ENCODE measurements at regions not wholly inside any gene's neighbourhood (a gene's known extent, or its start where the extent isn't known, plus 50 kb on each side); places are given as distances from the start of the nearest gene placed in this dataset.
"Not testable (repeated sequence)": the region's sequence is repeated elsewhere in the genome, so short reads cannot be mapped to it uniquely, and the experiment has no call there.

DNA sequence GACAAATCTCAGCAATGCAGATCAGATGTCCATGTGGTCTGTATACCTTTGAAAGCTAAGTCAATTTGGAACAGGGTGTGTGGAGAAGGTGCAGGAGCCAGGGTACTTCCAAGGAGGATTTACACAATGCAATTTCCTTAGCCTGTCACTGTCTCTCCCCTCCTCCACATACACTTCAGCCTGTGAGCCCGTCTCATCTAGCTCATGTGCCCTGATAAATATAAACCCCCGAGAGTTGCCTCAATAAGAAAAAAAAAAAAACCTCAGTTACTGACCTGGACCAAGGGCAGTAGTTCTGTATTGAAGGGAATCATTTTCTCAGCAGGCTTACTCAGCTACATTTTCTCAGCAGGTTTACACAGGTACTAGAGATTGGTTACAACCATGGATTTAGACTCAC, 132.1 kb upstream of the PELI2 start:
- DNase-seq (ENCODE audit: low spot score), result no peak
- intact Hi-C loops (cut with DNase I), result no loop called here

DNA sequence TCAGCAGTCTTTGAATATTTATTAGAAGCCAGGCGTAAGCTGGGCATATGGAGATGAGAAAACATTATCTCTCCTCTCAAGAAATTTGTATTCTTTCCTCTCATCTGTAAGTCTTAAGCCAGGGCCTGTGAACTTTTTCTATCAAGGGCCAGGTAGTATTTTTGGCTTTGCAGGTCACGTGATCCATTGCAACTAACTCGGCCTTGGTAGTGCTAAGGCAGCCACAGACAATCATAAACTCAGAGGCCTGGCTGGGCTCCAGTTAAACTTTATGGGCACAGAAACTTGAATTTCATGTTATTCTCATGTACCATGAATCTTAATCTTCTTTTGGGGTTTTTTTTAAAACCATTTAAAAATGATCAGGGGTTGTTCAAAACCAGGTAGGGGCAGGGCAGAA, 117.4 kb upstream of the PELI2 start:
- DNase-seq (ENCODE audit: low spot score) (no peak), ATAC-seq (no peak)
- intact Hi-C loops (cut with DNase I), result no loop called here

More for the DNA sequence above, 132.1 kb upstream of the PELI2 start:
- ATAC-seq, result no peak

- intact Hi-C loops (cut with DNase I), result no loop called here
- no peak for ATAC-seq
- DNase-seq (ENCODE audit: low spot score), result no peak
Measured at GRCh38 chr14:56002342-56002741, 115.9 kb upstream of the PELI2 start.

GRCh38 chr14:56002876-56003625, 115.2 kb upstream of the PELI2 start:
- ATAC-seq, result no peak
- intact Hi-C loops (cut with DNase I), result no loop called here
- no peak for DNase-seq (ENCODE audit: low spot score)

GRCh38 chr14:56004323-56004722, 113.9 kb upstream of the PELI2 start:
- peak; percentile 57 for ATAC-seq

GRCh38 chr14:56004786-56005185, 113.4 kb upstream of the PELI2 start:
- intact Hi-C loops (cut with DNase I), result no loop called here
- no peak for DNase-seq (ENCODE audit: low spot score)

More at GRCh38 chr14:56004323-56004722, 113.9 kb upstream of the PELI2 start:
- no peak for DNase-seq (ENCODE audit: low spot score)
- intact Hi-C loops (cut with DNase I), result no loop called here

GRCh38 chr14:56005191-56006053, 112.8 kb upstream of the PELI2 start:
- ATAC-seq, result peak; percentile 70
- intact Hi-C loops (cut with DNase I), result no loop called here
- DNase-seq (ENCODE audit: low spot score), result no peak

More at GRCh38 chr14:56004786-56005185, 113.4 kb upstream of the PELI2 start:
- ATAC-seq, result peak; percentile 82

GRCh38 chr14:56007491-56007890, 110.7 kb upstream of the PELI2 start:
- intact Hi-C loops (cut with DNase I); DNase-seq (ENCODE audit: low spot score); ATAC-seq: not testable (repeated sequence)

DNA sequence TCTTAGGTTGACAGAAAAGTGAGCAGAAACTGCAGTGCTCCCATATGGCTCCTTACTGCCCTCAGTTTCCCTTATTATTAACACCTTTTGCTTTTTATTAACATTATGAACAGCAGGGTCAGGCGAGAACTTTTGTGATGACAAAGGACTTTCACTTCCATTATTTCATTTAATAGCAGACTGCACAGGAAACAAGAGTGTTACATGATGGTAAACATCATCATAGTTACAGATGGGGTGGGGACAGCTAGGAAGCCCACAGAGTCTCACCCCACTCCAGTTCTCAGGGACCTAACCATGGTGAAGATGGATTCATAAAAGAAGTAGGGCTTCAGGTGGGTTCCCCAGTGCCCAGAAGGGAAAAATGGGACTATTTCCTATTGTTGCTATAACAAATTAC, 110.1 kb upstream of the PELI2 start:
- peak; percentile 27 for ATAC-seq
- intact Hi-C loops (cut with DNase I), result no loop called here

GRCh38 chr14:56008661-56009060, 109.5 kb upstream of the PELI2 start:
- intact Hi-C loops (cut with DNase I); DNase-seq (ENCODE audit: low spot score); ATAC-seq: not testable (repeated sequence)

More for the DNA sequence above, 110.1 kb upstream of the PELI2 start:
- DNase-seq (ENCODE audit: low spot score), result no peak

- DNase-seq (ENCODE audit: low spot score) (no peak), ATAC-seq (peak; percentile 38)
- intact Hi-C loops (cut with DNase I), result no loop called here
Measured at GRCh38 chr14:56023661-56024081, 94.5 kb upstream of the PELI2 start.

DNA sequence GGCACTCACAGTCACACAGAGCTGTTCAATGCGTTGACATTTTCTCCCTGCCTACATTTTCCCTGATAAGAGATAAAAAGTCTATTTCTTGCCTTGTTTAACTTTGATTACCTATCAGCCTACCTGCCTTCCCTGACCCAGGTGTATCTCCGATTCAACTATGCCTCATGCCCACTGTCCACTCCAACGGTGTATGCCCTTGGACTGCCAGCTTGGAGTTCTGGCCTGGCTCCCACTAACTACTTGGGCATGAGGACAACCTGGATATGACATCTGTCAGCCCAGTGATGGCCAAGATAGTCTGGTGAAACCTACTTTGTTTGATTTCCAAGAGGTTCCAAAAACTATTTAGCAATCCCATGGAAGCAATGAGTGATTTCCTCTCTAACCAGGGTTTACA, 93.0 kb upstream of the PELI2 start:
- DNase-seq (ENCODE audit: low spot score) (no peak), ATAC-seq (no peak)
- intact Hi-C loops (cut with DNase I), result no loop called here

DNA sequence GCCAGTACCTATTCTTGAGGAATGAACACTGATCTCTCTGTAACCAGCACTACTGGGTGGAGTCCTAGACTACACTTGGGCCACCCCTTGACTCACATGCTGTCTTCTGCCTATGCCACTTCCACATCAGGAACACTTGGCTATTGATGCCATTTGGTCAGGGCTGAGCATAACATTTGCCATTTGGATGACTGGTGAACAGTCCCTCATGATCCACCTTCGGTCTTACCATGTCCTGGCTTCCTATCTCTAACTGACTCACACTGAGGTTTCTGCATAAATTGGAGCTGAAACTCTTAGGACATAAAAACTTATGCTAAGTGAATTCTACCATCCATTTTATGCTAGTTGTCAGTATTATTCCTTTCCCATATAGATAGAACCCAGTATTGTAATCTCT, 91.7 kb upstream of the PELI2 start:
- intact Hi-C loops (cut with DNase I), result no loop called here
- DNase-seq (ENCODE audit: low spot score), result no peak

DNA sequence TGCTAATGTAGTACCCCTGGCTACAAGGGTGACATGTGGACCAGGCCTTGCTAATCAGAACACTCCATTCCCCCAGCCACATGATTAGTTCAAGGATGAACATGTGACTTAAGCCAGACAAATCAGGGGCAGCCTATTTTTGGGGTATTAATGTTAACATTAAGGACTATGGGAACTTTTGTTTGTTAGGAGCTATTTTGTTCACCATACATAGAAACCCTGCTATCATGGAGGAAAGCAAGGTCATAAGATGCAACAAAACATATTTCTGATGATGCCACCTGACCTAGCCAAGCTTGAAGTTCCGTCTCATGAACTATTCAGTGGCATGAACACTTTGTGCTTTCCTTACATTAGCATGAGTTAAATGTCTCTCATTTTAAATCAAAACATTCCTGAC, 90.8 kb upstream of the PELI2 start:
- DNase-seq (ENCODE audit: low spot score) (no peak), ATAC-seq (no peak)
- intact Hi-C loops (cut with DNase I), result no loop called here

More for the DNA sequence above, 91.7 kb upstream of the PELI2 start:
- no peak for ATAC-seq

- ATAC-seq (peak; percentile 60), DNase-seq (ENCODE audit: low spot score) (no peak)
- intact Hi-C loops (cut with DNase I), result no loop called here
Measured at GRCh38 chr14:56027916-56028712, 90.1 kb upstream of the PELI2 start.

- intact Hi-C loops (cut with DNase I), result no loop called here
- ATAC-seq (no peak), DNase-seq (ENCODE audit: low spot score) (no peak)
Measured at GRCh38 chr14:56036353-56036752, 81.9 kb upstream of the PELI2 start.

GRCh38 chr14:56040121-56040520, 78.1 kb upstream of the PELI2 start:
- no peak for ATAC-seq
- intact Hi-C loops (cut with DNase I), result no loop called here
- no peak for DNase-seq (ENCODE audit: low spot score)

DNA sequence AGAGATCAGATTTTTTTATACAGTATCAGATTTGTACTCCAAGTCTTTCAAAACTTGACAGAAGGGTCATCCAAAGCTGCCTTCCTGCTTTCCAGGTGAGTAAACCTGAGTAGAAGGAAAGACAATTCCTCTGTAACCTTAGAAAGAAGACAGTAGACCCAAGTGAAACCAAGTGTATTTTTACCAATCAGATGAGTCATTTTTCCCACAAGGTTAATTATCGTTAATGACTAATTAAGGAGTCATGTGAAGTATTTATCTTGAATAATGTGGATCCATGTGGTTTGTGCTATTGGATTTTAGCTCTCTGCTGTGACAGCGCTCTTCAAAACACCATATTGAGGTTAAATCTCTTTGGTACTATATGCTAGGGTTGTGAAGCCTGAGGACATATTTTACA, 74.0 kb upstream of the PELI2 start:
- intact Hi-C loops (cut with DNase I), result no loop called here
- no peak for DNase-seq (ENCODE audit: low spot score)
- ATAC-seq, result no peak

GRCh38 chr14:56046546-56046945, 71.7 kb upstream of the PELI2 start:
- intact Hi-C loops (cut with DNase I), result no loop called here
- DNase-seq (ENCODE audit: low spot score) (no peak), ATAC-seq (no peak)
